PFSK-1 (cell line): ENCODE measurements at regions not wholly inside any gene's neighbourhood (a gene's known extent, or its start where the extent isn't known, plus 50 kb on each side); places are given as distances from the start of the nearest gene placed in this dataset.

Source experiments
- FOXP2 ChIP-seq: optimal IDR thresholded peaks from 2 replicates; pipeline ENCODE3; 2011; ENCODE audit warnings: borderline replicate concordance, control low read depth, inconsistent platforms; ENCODE audit not compliant: insufficient read depth; ENCODE audit errors: extremely low read length, extremely low read depth
- POLR2AphosphoS5 ChIP-seq: IDR thresholded peaks from 2 replicates; pipeline ENCODE4 v1.6.1; 2012; ENCODE audit warnings: low read depth, mild to moderate bottlenecking, control low read depth, low read length, moderate library complexity
- SIN3A ChIP-seq: IDR thresholded peaks from 2 replicates; pipeline ENCODE4 v1.6.1; 2012; ENCODE audit warnings: mild to moderate bottlenecking, low read length, moderate library complexity, borderline replicate concordance; ENCODE audit not compliant: insufficient read depth
- TAF1 ChIP-seq: IDR thresholded peaks from 2 replicates; pipeline ENCODE4 v1.6.1; 2012; ENCODE audit warnings: low read length, control low read depth, borderline replicate concordance; ENCODE audit not compliant: insufficient read depth
- TF ChIP-seq, protein P1 (sequence below), 2 experiments: IDR thresholded peaks; 2 replicates each; pipeline versions ENCODE4 v1.6.1 to v1.8.0; 2011 to 2012; ENCODE audit warnings: low read depth in 2 of 2, low read length in 2 of 2, control low read depth in 1 of 2, inconsistent platforms in 1 of 2, mild to moderate bottlenecking in 1 of 2, moderate library complexity in 1 of 2; ENCODE audit not compliant: insufficient read depth in 1 of 2

GRCh38 chr2:17069564-17069963 is 403.9 kb upstream of the CYRIA start:
- TF ChIP-seq SIN3A = no peak
- no peak for TF ChIP-seq FOXP2
- TF ChIP-seq POLR2AphosphoS5 = no peak
- TF ChIP-seq, protein P1, sequence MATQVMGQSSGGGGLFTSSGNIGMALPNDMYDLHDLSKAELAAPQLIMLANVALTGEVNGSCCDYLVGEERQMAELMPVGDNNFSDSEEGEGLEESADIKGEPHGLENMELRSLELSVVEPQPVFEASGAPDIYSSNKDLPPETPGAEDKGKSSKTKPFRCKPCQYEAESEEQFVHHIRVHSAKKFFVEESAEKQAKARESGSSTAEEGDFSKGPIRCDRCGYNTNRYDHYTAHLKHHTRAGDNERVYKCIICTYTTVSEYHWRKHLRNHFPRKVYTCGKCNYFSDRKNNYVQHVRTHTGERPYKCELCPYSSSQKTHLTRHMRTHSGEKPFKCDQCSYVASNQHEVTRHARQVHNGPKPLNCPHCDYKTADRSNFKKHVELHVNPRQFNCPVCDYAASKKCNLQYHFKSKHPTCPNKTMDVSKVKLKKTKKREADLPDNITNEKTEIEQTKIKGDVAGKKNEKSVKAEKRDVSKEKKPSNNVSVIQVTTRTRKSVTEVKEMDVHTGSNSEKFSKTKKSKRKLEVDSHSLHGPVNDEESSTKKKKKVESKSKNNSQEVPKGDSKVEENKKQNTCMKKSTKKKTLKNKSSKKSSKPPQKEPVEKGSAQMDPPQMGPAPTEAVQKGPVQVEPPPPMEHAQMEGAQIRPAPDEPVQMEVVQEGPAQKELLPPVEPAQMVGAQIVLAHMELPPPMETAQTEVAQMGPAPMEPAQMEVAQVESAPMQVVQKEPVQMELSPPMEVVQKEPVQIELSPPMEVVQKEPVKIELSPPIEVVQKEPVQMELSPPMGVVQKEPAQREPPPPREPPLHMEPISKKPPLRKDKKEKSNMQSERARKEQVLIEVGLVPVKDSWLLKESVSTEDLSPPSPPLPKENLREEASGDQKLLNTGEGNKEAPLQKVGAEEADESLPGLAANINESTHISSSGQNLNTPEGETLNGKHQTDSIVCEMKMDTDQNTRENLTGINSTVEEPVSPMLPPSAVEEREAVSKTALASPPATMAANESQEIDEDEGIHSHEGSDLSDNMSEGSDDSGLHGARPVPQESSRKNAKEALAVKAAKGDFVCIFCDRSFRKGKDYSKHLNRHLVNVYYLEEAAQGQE (IDR thresholded peaks at IDR 0.05; ENCODE audit: insufficient read depth in 1 of 2, low read depth in 2 of 2, low read length in 2 of 2) = no peak
- no peak for TF ChIP-seq TAF1

DNA sequence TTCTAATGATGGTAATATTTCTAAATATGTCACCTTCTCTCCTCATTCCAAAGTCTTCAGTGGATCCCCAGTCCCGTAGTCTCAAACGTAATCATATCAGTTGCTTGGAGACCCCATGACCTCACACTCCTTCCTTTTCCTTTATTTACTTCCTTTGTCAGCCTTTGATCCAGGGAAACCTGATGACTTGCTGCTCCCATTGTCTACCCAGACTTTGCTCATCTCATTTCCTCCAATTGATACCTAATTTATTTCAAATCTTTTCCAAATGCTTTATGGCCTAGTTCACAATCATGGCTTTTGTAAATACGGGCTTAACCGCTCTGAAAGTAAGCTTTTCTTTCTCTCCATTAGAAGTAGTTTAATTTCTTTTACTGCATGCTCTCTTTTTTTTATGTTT is 402.4 kb upstream of the CYRIA start:
- TF ChIP-seq POLR2AphosphoS5 (no peak), TAF1 (no peak), FOXP2 (no peak), SIN3A (no peak)
- TF ChIP-seq, protein P1 (IDR thresholded peaks at IDR 0.05; ENCODE audit: insufficient read depth in 1 of 2, low read depth in 2 of 2, low read length in 2 of 2) = no peak

GRCh38 chr2:17065536-17065935 is 399.9 kb upstream of the CYRIA start:
- TF ChIP-seq POLR2AphosphoS5 (no peak), SIN3A (no peak), TAF1 (no peak), FOXP2 (no peak)

GRCh38 chr2:17061028-17061427 is 395.4 kb upstream of the CYRIA start:
- TF ChIP-seq TAF1 = no peak
- no peak for TF ChIP-seq SIN3A
- no peak for TF ChIP-seq POLR2AphosphoS5
- TF ChIP-seq, protein P1 (IDR thresholded peaks at IDR 0.05; ENCODE audit: insufficient read depth in 1 of 2, low read depth in 2 of 2, low read length in 2 of 2) = no peak
- no peak for TF ChIP-seq FOXP2

DNA sequence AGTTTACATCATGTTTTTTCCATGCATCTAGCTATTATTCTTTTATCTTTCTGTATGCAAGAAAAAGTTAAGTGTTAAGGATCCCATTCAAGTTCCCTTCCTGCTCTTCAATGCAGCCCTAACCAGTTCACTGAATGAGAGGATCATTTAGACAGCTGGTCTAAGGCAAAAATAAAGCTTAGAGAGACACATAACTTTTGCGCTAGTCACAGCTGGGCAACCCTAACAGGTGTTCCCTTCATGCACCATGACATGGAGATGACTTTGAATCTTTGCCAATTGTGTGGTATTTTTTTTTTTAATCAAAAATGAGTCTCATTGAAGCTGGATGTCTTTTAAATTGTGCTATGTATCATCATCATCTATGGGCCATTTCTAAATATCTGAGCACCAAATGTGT is 393.8 kb upstream of the CYRIA start:
- no peak for TF ChIP-seq POLR2AphosphoS5
- TF ChIP-seq FOXP2 = no peak
- TF ChIP-seq, protein P1 (IDR thresholded peaks at IDR 0.05; ENCODE audit: insufficient read depth in 1 of 2, low read depth in 2 of 2, low read length in 2 of 2) = no peak
- TF ChIP-seq SIN3A = no peak
- no peak for TF ChIP-seq TAF1
